H9 (cell line): ENCODE measurements at regions not wholly inside any gene's neighbourhood (a gene's known extent, or its start where the extent isn't known, plus 50 kb on each side); places are given as distances from the start of the nearest gene placed in this dataset.

ENCODE experiments used
- DNase-seq: peaks from one replicate; pipeline ENCODE4 v3.0.0-alpha.2; 2017
- H2AFZ ChIP-seq: one replicate; pipeline ENCODE4 v1.6.1; 2013; ENCODE audit warnings: mild to moderate bottlenecking, low read length, control low read depth, moderate library complexity
- H2AK5ac ChIP-seq: 2 replicates; pipeline ENCODE4 v1.6.1; 2013; ENCODE audit warnings: low read length, control low read depth, mixed read lengths; ENCODE audit not compliant: insufficient read length
- H2BK120ac ChIP-seq: one replicate; pipeline ENCODE4 v1.6.1; 2013; ENCODE audit warnings: low read depth, mild to moderate bottlenecking, low read length, control low read depth, inconsistent platforms; ENCODE audit not compliant: poor library complexity, severe bottlenecking
- H2BK12ac ChIP-seq: 2 replicates; pipeline ENCODE4 v1.6.1; 2013; ENCODE audit warnings: low read length, control low read depth, mixed read lengths, low read depth; ENCODE audit not compliant: insufficient read length
- H2BK15ac ChIP-seq: 2 replicates; pipeline ENCODE4 v1.6.1; 2013; ENCODE audit warnings: low read depth, low read length, control low read depth
- H2BK20ac ChIP-seq: one replicate; pipeline ENCODE4 v1.6.1; 2013; ENCODE audit warnings: low read depth, mild to moderate bottlenecking, low read length, control low read depth, inconsistent platforms; ENCODE audit not compliant: poor library complexity, severe bottlenecking
- H2BK5ac ChIP-seq: 2 replicates; pipeline ENCODE4 v1.6.1; 2013; ENCODE audit warnings: low read length, control low read depth, mixed read lengths; ENCODE audit not compliant: insufficient read length
- H3K14ac ChIP-seq: 2 replicates; pipeline ENCODE4 v1.6.1; 2013; ENCODE audit warnings: low read length, control low read depth; ENCODE audit not compliant: insufficient read depth
- H3K18ac ChIP-seq: 2 replicates; pipeline ENCODE4 v1.6.1; 2013; ENCODE audit warnings: low read depth, mild to moderate bottlenecking, mixed read lengths, low read length, control low read depth; ENCODE audit not compliant: insufficient read length
- H3K23ac ChIP-seq: 2 replicates; pipeline ENCODE4 v1.6.1; 2013; ENCODE audit warnings: low read length, control low read depth, mixed read lengths, low read depth; ENCODE audit not compliant: insufficient read length
- H3K23me2 ChIP-seq: 2 replicates; pipeline ENCODE4 v1.6.1; 2013; ENCODE audit warnings: low read depth, mild to moderate bottlenecking, mixed read lengths, low read length, control low read depth; ENCODE audit not compliant: insufficient read length, poor library complexity, severe bottlenecking
- H3K27ac ChIP-seq: 2 replicates; pipeline ENCODE4 v1.5.1; 2013; ENCODE audit warnings: low read length, control low read depth, mixed read lengths, low read depth; ENCODE audit not compliant: insufficient read length
- H3K27me3 ChIP-seq: 2 replicates; pipeline ENCODE4 v1.6.1; 2013; ENCODE audit warnings: low read length, control low read depth, inconsistent platforms; ENCODE audit not compliant: insufficient read depth
- H3K4ac ChIP-seq: 2 replicates; pipeline ENCODE4 v1.6.1; 2013; ENCODE audit warnings: low read depth, mild to moderate bottlenecking, control low read depth, inconsistent platforms, low read length, moderate library complexity
- H3K4me1 ChIP-seq: 2 replicates; pipeline ENCODE4 v1.6.1; 2013; ENCODE audit warnings: low read length, control low read depth, inconsistent platforms; ENCODE audit not compliant: insufficient read depth
- H3K4me2 ChIP-seq: 2 replicates; pipeline ENCODE4 v1.6.1; 2013; ENCODE audit warnings: low read length, control low read depth, mixed read lengths; ENCODE audit not compliant: insufficient read length, insufficient read depth
- H3K56ac ChIP-seq: 2 replicates; pipeline ENCODE4 v1.6.1; 2013; ENCODE audit warnings: low read depth, mild to moderate bottlenecking, mixed read lengths, low read length, control low read depth; ENCODE audit not compliant: insufficient read length
- H3K79me1 ChIP-seq: 2 replicates; pipeline ENCODE4 v1.6.1; 2013; ENCODE audit warnings: low read depth, mild to moderate bottlenecking, moderate library complexity, low read length, control low read depth, inconsistent platforms; ENCODE audit not compliant: insufficient read depth, poor library complexity, severe bottlenecking
- H3K79me2 ChIP-seq: 2 replicates; pipeline ENCODE4 v1.6.1; 2013; ENCODE audit warnings: low read length, control low read depth, inconsistent platforms; ENCODE audit not compliant: insufficient read depth
- H3K9ac ChIP-seq: 2 replicates; pipeline ENCODE4 v1.6.1; 2013; ENCODE audit warnings: low read length, control low read depth, mixed read lengths; ENCODE audit not compliant: insufficient read length; ENCODE audit errors: extremely low read depth
- H3K9me3 ChIP-seq: one replicate; pipeline ENCODE4 v1.6.1; 2013; ENCODE audit warnings: low read depth, low read length, inconsistent platforms; ENCODE audit not compliant: control insufficient read depth
- H3T11ph ChIP-seq: one replicate; pipeline ENCODE4 v1.6.1; 2013; ENCODE audit warnings: mild to moderate bottlenecking, low read length, control low read depth, inconsistent platforms
- H4K20me1 ChIP-seq: one replicate; pipeline ENCODE4 v1.6.1; 2013; ENCODE audit not compliant: control insufficient read depth, insufficient read length, insufficient read depth
- H4K5ac ChIP-seq: 2 replicates; pipeline ENCODE4 v1.6.1; 2013; ENCODE audit warnings: low read depth, mild to moderate bottlenecking, mixed read lengths, low read length, control low read depth; ENCODE audit not compliant: insufficient read length
- H4K8ac ChIP-seq: replicated peaks from 2 replicates; pipeline ENCODE4 v1.6.1; 2013; ENCODE audit warnings: low read length, control low read depth, mixed read lengths, low read depth; ENCODE audit not compliant: insufficient read length
- H4K91ac ChIP-seq: 2 replicates; pipeline ENCODE4 v1.6.1; 2013; ENCODE audit warnings: low read depth, mild to moderate bottlenecking, moderate library complexity, mixed read lengths, low read length, control low read depth; ENCODE audit not compliant: insufficient read length
- H3K27ac Mint-ChIP-seq, 3 experiments: 2 replicates in 2 of 3; 3 replicates in 1 of 3; pipeline ENCODE4 v1.8.0; 2020 to 2021; ENCODE audit warnings: mixed read lengths in 3 of 3, mild to moderate bottlenecking in 1 of 3, moderate library complexity in 1 of 3
- H3K27me3 Mint-ChIP-seq: 2 replicates; pipeline ENCODE4 v1.8.0; 2021; ENCODE audit warnings: low read depth, mild to moderate bottlenecking, moderate library complexity, mixed read lengths
- H3K36me3 Mint-ChIP-seq, 3 experiments: 2 replicates in 2 of 3; 3 replicates in 1 of 3; pipeline ENCODE4 v1.8.0; 2020 to 2021; ENCODE audit warnings: low read depth in 3 of 3, mixed read lengths in 3 of 3; ENCODE audit not compliant: insufficient read depth in 1 of 3
- H3K4me1 Mint-ChIP-seq, 2 experiments: 2 replicates each; pipeline ENCODE4 v1.8.0; 2020; ENCODE audit warnings: mixed read lengths in 2 of 2
- H3K4me3 Mint-ChIP-seq, 2 experiments: 2 replicates in 1 of 2; 3 replicates in 1 of 2; pipeline ENCODE4 v1.8.0; 2020 to 2021; ENCODE audit warnings: mild to moderate bottlenecking in 2 of 2, mixed read lengths in 2 of 2, moderate library complexity in 1 of 2
- H3K9me3 Mint-ChIP-seq, 2 experiments: 2 replicates in 1 of 2; 3 replicates in 1 of 2; pipeline ENCODE4 v1.8.0; 2020; ENCODE audit warnings: mild to moderate bottlenecking in 2 of 2, mixed read lengths in 2 of 2, moderate library complexity in 1 of 2
- CTCF ChIP-seq: fragments of 200-600 bp; sonication (generic); conservative IDR thresholded peaks from 3 replicates; pipeline ENCODE4 v1.8.0; 2021; ENCODE audit warnings: antibody characterized with exemption, mild to moderate bottlenecking
- WGBS: extraction: QIAGEN DNeasy Blood & Tissue Kit; methylation state at CpG from one replicate; pipeline ENCODE4 v1.1.7; 2013; ENCODE audit warnings: missing lambda C conversion rate, low lambda C conversion rate, mixed read lengths; ENCODE audit not compliant: insufficient read length; ENCODE audit errors: extremely low coverage; 5-methylcytosine and 5-hydroxymethylcytosine counted together

GRCh38 chr4:54586320-54586955 is 71.3 kb upstream of the KIT start:
- Histone ChIP-seq H4K20me1 (no peaks in the 10 kb centered on the region), H2BK5ac (no peak overlapping the region), H3T11ph (no peak overlapping the region), H3K18ac (no peak overlapping the region), H4K91ac (no peak overlapping the region), H3K79me2 (no peaks in the 10 kb centered on the region), H3K23ac (no peak overlapping the region), H3K4me1 (no peaks in the 10 kb centered on the region), H3K27me3 (no peaks in the 10 kb centered on the region), H3K4ac (no peak overlapping the region), H3K56ac (no peak overlapping the region), H4K8ac (no peak overlapping the region), H3K23me2 (no peaks in the 10 kb centered on the region), H2AK5ac (no peak overlapping the region), H3K79me1 (no peaks in the 10 kb centered on the region), H3K4me2 (no peak overlapping the region), H2BK20ac (no peak overlapping the region), H2BK120ac (no peak overlapping the region), H3K9ac (no peak overlapping the region), H3K9me3 (no peaks in the 10 kb centered on the region), H4K5ac (no peak overlapping the region), H2AFZ (no peak overlapping the region), H2BK15ac (no peak overlapping the region), H3K14ac (no peak overlapping the region), H3K27ac (no peak overlapping the region), H2BK12ac (no peak overlapping the region)
- no peak for DNase-seq
- H3K9me3 Mint-ChIP-seq: no peaks in the 10 kb centered on the region
- TF ChIP-seq CTCF: no peak
- no peak overlapping the region for H3K4me3 Mint-ChIP-seq
- H3K36me3 Mint-ChIP-seq: no peaks in the 10 kb centered on the region
- peaks cover 2% of the 10 kb centered on the region; the same call in 1 of the 2 replicates for H3K27me3 Mint-ChIP-seq
- peaks cover 4 to 5% of the 10 kb centered on the region in 2 experiments for H3K4me1 Mint-ChIP-seq
- no peak overlapping the region for H3K27ac Mint-ChIP-seq
- WGBS: no CpG with 5 or more reads among the region's 5 CpGs
